ENCODE measurements at regions not wholly inside any gene's neighbourhood (a gene's known extent, or its start where the extent isn't known, plus 50 kb on each side); places are given as distances from the start of the nearest gene placed in this dataset.
"Not testable (repeated sequence)": the region's sequence is repeated elsewhere in the genome, so short reads cannot be mapped to it uniquely, and the experiment has no call there.

GRCh38 chr2:33762636-33763035 is 163.5 kb upstream of the FAM98A start:
- DNase-seq (ENCODE audit: low read depth, low spot score): no peak
- in situ Hi-C loops (cut with HindIII; ENCODE audit: low pct_unique_long_range_greater_than_20kb, low sequenced_read_pairs): no loop called here

DNA sequence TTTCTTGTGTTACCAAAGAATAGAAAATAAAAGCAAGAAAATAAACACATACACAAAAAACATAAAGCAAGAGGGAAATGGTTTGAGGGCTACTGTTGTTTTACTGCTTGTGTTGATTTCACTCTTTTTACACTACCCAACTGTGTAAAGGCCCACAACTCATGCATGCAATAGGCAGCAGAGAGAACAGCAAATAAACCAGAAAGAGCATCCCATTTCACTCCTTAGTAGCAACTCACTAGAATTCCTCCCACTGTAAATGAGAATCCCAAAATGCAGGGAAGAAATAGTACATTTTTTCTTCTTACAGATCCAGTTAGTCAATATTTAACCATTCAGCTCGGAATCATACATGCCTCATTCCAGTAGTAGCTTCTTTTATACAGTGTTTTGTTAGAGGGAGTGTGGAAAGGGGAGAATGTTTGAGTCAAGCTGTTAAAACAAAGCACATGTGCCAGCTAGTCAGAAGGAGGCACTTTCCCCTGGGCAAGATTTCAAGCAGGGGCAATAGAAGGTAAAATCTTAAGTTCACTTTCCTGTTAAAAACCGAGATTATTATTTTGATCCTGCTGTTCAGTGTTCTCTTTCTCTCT is 147.2 kb upstream of the FAM98A start:
- in situ Hi-C loops (cut with HindIII; ENCODE audit: low pct_unique_long_range_greater_than_20kb, low sequenced_read_pairs): no loop called here

DNA sequence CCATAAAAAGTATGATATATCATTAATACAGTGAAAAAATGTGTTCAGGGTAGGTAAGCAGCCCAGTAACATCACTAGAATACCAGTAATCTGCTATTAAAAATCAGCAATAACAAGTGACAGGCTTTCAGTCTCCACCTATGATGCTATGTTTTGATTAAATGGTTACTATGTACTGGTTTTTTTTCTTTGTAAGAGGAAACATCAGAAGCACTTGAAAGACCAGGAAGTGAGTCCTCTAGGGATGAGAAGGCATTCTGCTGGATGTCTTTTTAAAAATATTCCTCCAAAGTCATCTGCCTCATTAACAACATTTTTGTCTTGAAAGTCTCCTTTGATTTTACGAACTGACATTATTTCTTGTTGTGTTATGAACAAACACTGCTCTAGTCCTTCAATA is 136.0 kb upstream of the FAM98A start:
- in situ Hi-C loops (cut with HindIII; ENCODE audit: low pct_unique_long_range_greater_than_20kb, low sequenced_read_pairs): no loop called here
- no peak for DNase-seq (ENCODE audit: low read depth, low spot score)

More for the DNA sequence above, 147.2 kb upstream of the FAM98A start:
- no peak for DNase-seq (ENCODE audit: low read depth, low spot score)

- in situ Hi-C loops (cut with HindIII; ENCODE audit: low pct_unique_long_range_greater_than_20kb, low sequenced_read_pairs): no loop called here
- no peak for DNase-seq (ENCODE audit: low read depth, low spot score)
These were observed 131.7 kb upstream of the FAM98A start for GRCh38 chr2:33730804-33731203.

DNA sequence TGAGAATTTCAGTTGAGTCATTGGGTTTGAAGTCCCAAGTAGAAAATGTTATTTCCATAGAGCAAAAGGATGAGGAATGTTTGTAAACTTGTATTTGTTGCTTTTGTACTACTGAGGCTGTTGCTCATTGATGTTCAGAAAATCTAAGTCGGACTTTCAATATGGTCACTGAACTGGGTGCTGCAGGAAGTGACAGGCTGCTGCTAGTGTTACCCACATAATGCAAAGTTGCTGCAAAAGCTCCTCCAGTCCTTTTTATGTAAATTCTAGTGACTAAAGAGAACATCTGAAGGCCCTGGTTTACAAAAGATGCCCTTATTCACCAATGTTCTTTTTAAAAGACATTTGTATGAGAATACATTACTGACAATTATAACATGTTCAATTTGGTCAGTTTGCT is 131.1 kb upstream of the FAM98A start:
- DNase-seq (ENCODE audit: low read depth, low spot score): no peak
- in situ Hi-C loops (cut with HindIII; ENCODE audit: low pct_unique_long_range_greater_than_20kb, low sequenced_read_pairs): no loop called here

GRCh38 chr2:33729353-33729752 is 130.3 kb upstream of the FAM98A start:
- no peak for DNase-seq (ENCODE audit: low read depth, low spot score)
- in situ Hi-C loops (cut with HindIII; ENCODE audit: low pct_unique_long_range_greater_than_20kb, low sequenced_read_pairs): no loop called here

- no peak for DNase-seq (ENCODE audit: low read depth, low spot score)
- in situ Hi-C loops (cut with HindIII; ENCODE audit: low pct_unique_long_range_greater_than_20kb, low sequenced_read_pairs): no loop called here
These were observed 129.0 kb upstream of the FAM98A start for GRCh38 chr2:33728106-33728505.

DNA sequence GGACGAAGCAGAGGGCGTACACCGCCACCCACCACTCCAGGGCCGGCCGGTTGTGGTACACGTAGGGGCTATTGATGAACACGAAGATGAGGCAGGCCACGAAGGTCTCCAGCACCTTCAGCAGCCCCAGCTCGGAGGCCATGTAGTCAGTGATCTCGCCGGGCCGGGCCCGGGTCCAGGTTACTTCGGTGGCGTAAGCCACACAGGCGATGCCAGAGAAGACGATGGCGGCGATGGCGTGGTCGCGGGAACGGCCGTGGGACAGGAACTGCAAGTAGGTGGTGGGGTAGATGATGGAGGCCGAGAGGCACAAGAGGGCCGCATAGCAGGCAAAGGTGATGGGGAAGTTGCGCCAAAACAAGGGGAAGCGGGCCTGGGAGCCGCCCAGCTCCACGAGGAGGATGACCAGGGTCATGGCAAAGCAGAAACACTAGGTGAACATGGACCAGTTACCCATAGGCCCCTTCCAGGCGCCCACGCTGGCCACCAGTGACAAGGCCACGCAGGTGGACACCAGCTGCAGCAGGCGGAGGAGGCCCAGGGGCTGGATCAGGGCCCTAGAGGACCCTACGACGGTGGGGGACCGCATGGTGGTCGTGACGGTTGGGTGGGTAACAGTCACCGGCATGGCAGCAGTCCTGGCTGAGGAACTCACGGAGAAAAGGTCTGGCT is 128.4 kb upstream of the FAM98A start:
- DNase-seq (ENCODE audit: low read depth, low spot score): no peak
- in situ Hi-C loops (cut with HindIII; ENCODE audit: low pct_unique_long_range_greater_than_20kb, low sequenced_read_pairs): no loop called here

DNA sequence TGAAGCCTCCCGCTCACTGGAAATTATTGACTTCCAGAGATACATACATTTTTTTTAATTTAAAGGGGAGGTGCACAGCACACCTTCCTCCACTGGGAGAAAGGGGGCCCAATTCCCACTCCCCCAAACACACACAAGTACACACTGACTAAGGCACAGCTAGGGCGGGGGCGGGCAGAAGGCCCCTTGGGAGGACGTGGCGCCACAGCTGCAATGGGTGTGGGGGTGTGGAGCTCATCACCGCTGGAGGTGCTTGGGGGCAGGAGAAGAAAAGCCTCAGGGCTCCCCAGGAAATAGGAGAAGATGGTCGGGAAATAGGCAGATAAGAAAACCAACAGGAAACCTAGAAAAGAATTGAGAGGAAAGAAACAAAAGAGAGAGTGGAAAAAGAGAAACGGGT is 127.3 kb upstream of the FAM98A start:
- in situ Hi-C loops (cut with HindIII; ENCODE audit: low pct_unique_long_range_greater_than_20kb, low sequenced_read_pairs): no loop called here
- no peak for DNase-seq (ENCODE audit: low read depth, low spot score)

GRCh38 chr2:33723329-33723728 is 124.2 kb upstream of the FAM98A start:
- in situ Hi-C loops (cut with HindIII; ENCODE audit: low pct_unique_long_range_greater_than_20kb, low sequenced_read_pairs): no loop called here

GRCh38 chr2:33719067-33719466 is 120.0 kb upstream of the FAM98A start:
- in situ Hi-C loops (cut with HindIII; ENCODE audit: low pct_unique_long_range_greater_than_20kb, low sequenced_read_pairs): no loop called here
- no peak for DNase-seq (ENCODE audit: low read depth, low spot score)

More at GRCh38 chr2:33723329-33723728, 124.2 kb upstream of the FAM98A start:
- no peak for DNase-seq (ENCODE audit: low read depth, low spot score)

- in situ Hi-C loops (cut with HindIII; ENCODE audit: low pct_unique_long_range_greater_than_20kb, low sequenced_read_pairs): no loop called here
- DNase-seq (ENCODE audit: low read depth, low spot score): no peak
These were observed 113.6 kb upstream of the FAM98A start for GRCh38 chr2:33712674-33713073.

GRCh38 chr2:33709951-33710350 is 110.9 kb upstream of the FAM98A start:
- in situ Hi-C loops (cut with HindIII; ENCODE audit: low pct_unique_long_range_greater_than_20kb, low sequenced_read_pairs): no loop called here
- peak; percentile 44 for DNase-seq (ENCODE audit: low read depth, low spot score)

DNA sequence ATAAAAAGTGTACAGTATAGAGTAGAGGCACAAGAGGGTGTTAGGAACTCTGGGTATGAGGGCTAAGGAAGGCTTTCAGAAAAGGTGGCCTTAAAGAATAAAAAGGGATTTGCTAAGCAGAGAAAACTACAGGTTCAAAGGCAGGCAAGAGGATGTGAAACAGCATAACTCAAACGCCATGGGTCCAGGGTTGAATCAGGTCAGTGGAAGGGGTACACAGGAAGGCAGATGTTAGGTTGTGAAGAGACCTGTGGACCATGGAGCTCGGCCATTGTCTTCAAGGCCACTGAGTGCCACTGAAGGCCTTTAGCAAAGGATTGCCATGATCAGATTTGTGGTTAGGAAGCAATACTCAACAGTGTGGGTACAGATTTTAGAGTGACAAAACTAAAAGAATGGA is 108.2 kb upstream of the FAM98A start:
- peak; percentile 44 for DNase-seq (ENCODE audit: low read depth, low spot score)
- in situ Hi-C loops (cut with HindIII; ENCODE audit: low pct_unique_long_range_greater_than_20kb, low sequenced_read_pairs): no loop called here

GRCh38 chr2:33706410-33706809 is 107.3 kb upstream of the FAM98A start:
- peak; percentile 99 for DNase-seq (ENCODE audit: low read depth, low spot score)
- in situ Hi-C loops (cut with HindIII; ENCODE audit: low pct_unique_long_range_greater_than_20kb, low sequenced_read_pairs): no loop called here

GRCh38 chr2:33704406-33704855 is 105.3 kb upstream of the FAM98A start:
- in situ Hi-C loops (cut with HindIII; ENCODE audit: low pct_unique_long_range_greater_than_20kb, low sequenced_read_pairs): no loop called here
- DNase-seq (ENCODE audit: low read depth, low spot score): peak; percentile 45

- in situ Hi-C loops (cut with HindIII; ENCODE audit: low pct_unique_long_range_greater_than_20kb, low sequenced_read_pairs): no loop called here
- DNase-seq (ENCODE audit: low read depth, low spot score): no peak
These were observed 97.1 kb upstream of the FAM98A start for GRCh38 chr2:33696234-33696633.

DNA sequence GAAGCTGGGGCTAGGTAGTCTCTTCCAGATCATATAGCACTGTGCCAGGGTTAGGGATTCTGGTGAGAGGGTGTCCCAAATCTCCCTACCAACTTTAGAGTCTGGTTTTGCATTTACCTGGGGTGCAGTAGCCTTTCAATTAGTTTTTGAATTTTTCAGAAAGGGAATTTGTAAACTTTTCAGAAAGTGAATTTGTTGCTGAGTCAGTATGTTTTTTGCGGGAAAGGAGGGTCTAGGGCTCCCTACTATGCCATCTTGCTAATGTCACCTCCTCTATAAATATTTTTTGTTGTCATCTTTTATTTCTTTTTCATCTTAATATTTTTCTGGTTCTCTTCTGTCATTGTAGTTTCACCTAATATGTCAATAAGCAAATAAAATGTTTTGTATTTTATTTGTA is 95.8 kb upstream of the FAM98A start:
- in situ Hi-C loops (cut with HindIII; ENCODE audit: low pct_unique_long_range_greater_than_20kb, low sequenced_read_pairs): no loop called here

DNA sequence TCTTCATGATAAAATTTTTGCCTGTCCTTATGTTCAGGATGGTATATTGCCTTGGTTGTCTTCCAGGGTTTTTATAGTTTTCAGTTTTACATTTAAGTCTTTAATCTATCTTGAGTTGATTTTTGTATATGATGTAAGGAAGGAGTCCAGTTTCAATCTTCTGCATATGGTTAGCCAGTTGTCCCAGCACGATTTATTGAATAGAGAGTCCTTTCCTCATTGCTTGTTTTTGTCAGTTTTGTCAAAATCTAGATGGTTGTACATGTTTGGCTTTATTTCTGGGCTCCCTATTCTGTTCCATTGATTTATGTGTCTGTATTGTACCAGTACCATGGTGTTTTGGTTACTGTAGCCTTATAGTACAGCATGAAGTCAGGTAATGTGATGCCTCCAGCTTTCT is 91.6 kb upstream of the FAM98A start:
- in situ Hi-C loops (cut with HindIII; ENCODE audit: low pct_unique_long_range_greater_than_20kb, low sequenced_read_pairs): not testable (repeated sequence)

More for the DNA sequence above, 95.8 kb upstream of the FAM98A start:
- DNase-seq (ENCODE audit: low read depth, low spot score): no peak

More for the DNA sequence above, 91.6 kb upstream of the FAM98A start:
- not testable (repeated sequence) for DNase-seq (ENCODE audit: low read depth, low spot score)
